CD4-positive, alpha-beta T cell (primary cell): ENCODE measurements at regions not wholly inside any gene's neighbourhood (a gene's known extent, or its start where the extent isn't known, plus 50 kb on each side); places are given as distances from the start of the nearest gene placed in this dataset.

Experiments
- ATAC-seq: fragments of 200-7000 bp; cut with Tn5 transposase; one replicate; pipeline ENCODE4 v1.10.0; 2022; ENCODE audit warnings: mild to moderate bottlenecking; ENCODE audit not compliant: poor library complexity
- CTCF ChIA-PET: fragments of 350-600 bp; sonication (Branson Sonifier 250); formaldehyde crosslinking; loops from one replicate; lab custom pipeline; 2021; ENCODE audit warnings: antibody characterized with exemption, inconsistent platforms; lab: Charles Lee
- POLR2A ChIA-PET: fragments of 350-600 bp; sonication (Branson Sonifier 250); formaldehyde crosslinking; loops from one replicate; lab custom pipeline; 2021; ENCODE audit warnings: antibody characterized with exemption, inconsistent platforms; lab: Charles Lee
- DNase-seq, 14 experiments: peaks; one replicate each; pipeline ENCODE4 v3.0.0-alpha.2; 2013 to 2020; ENCODE audit warnings: mixed read lengths in 2 of 14
- H3K27ac ChIP-seq, 2 donors: one replicate each; pipeline versions ENCODE4 v1.5.1 to v1.7.0; 2013; ENCODE audit warnings: low read length in 2 of 2, low read depth in 1 of 2, mild to moderate bottlenecking in 1 of 2
- H3K27me3 ChIP-seq, 2 experiments: 1 replicate in 1 of 2; 2 replicates in 1 of 2; pipeline versions ENCODE4 v1.6.1 to v1.7.0; 2013; ENCODE audit warnings: low read length in 2 of 2, control low read depth in 1 of 2, mild to moderate bottlenecking in 1 of 2, moderate library complexity in 1 of 2; ENCODE audit not compliant: insufficient read depth in 2 of 2, control insufficient read depth in 1 of 2
- H3K36me3 ChIP-seq: one replicate; pipeline ENCODE4 v1.6.1; 2013; ENCODE audit warnings: low read length, control low read depth; ENCODE audit not compliant: insufficient read depth
- H3K4me1 ChIP-seq: one replicate; pipeline ENCODE4 v1.6.1; 2013; ENCODE audit warnings: low read length, control low read depth; ENCODE audit not compliant: insufficient read depth
- H3K4me3 ChIP-seq: one replicate; pipeline ENCODE4 v1.5.1; 2013; ENCODE audit warnings: mild to moderate bottlenecking, low read length, moderate library complexity
- H3K9me3 ChIP-seq, 2 experiments: 1 replicate in 1 of 2; 2 replicates in 1 of 2; pipeline versions ENCODE4 v1.6.1 to v1.7.0; 2013; ENCODE audit warnings: low read length in 2 of 2, mild to moderate bottlenecking in 2 of 2, control low read depth in 1 of 2, moderate library complexity in 1 of 2; ENCODE audit not compliant: control insufficient read depth in 1 of 2, insufficient read depth in 1 of 2
- H3K27ac Mint-ChIP-seq: one replicate; pipeline ENCODE4 v1.8.0; 2020; ENCODE audit warnings: mixed read lengths
- H3K27me3 Mint-ChIP-seq: one replicate; pipeline ENCODE4 v1.8.0; 2021; ENCODE audit warnings: mixed read lengths
- H3K36me3 Mint-ChIP-seq: one replicate; pipeline ENCODE4 v1.8.0; 2021; ENCODE audit warnings: low read depth, mixed read lengths
- H3K4me1 Mint-ChIP-seq: one replicate; pipeline ENCODE4 v1.8.0; 2021; ENCODE audit warnings: low read depth, mixed read lengths
- H3K4me3 Mint-ChIP-seq: one replicate; pipeline ENCODE4 v1.8.0; 2020; ENCODE audit warnings: mild to moderate bottlenecking, mixed read lengths
- H3K9me3 Mint-ChIP-seq: one replicate; pipeline ENCODE4 v1.8.0; 2020; ENCODE audit warnings: mixed read lengths
- CTCF ChIP-seq: fragments of 200-600 bp; IDR thresholded peaks from one replicate; pipeline ENCODE4 v1.8.0; 2022; ENCODE audit warnings: antibody characterized with exemption, mild to moderate bottlenecking
- intact Hi-C, 2 experiments: fragments of 100-400 bp; cut with DNase I in 1 of 2; cut with micrococcal nuclease in 1 of 2; formaldehyde crosslinking; loops; one replicate each; pipeline versions ENCODE4 v1.15.1 to v1.9.0; 2023 to 2025; cut with DNase I, micrococcal nuclease

GRCh38 chr2:62284980-62285379 is 89.1 kb downstream of the B3GNT2 start:
- ChIA-PET CTCF (no interaction called here), POLR2A (no interaction called here)
- H3K36me3 Mint-ChIP-seq: no peaks in the 10 kb centered on the region
- H3K4me1 Mint-ChIP-seq: no peaks in the 10 kb centered on the region
- H3K9me3 Mint-ChIP-seq: peaks cover 5% of the 10 kb centered on the region
- no peaks in the 10 kb centered on the region for H3K27me3 Mint-ChIP-seq
- no peaks in the 10 kb centered on the region for H3K36me3 ChIP-seq
- no peak for TF ChIP-seq CTCF
- ATAC-seq (no peak), DNase-seq (no peak)
- H3K27ac ChIP-seq: no peak overlapping the region
- no peaks in the 10 kb centered on the region for H3K27me3 ChIP-seq
- H3K9me3 ChIP-seq: peaks cover 8 to 14% of the 10 kb centered on the region in 2 experiments
- H3K4me1 ChIP-seq: peaks cover 8% of the 10 kb centered on the region
- no peak overlapping the region for H3K4me3 Mint-ChIP-seq
- no peak overlapping the region for H3K4me3 ChIP-seq
- H3K27ac Mint-ChIP-seq: no peak overlapping the region
- intact Hi-C loops: no loop called here

GRCh38 chr2:62284471-62284870 is 88.6 kb downstream of the B3GNT2 start:
- ChIA-PET POLR2A (no interaction called here), CTCF (no interaction called here)
- H3K27me3 Mint-ChIP-seq: no peaks in the 10 kb centered on the region
- Histone ChIP-seq H3K27me3 (no peaks in the 10 kb centered on the region), H3K4me3 (no peak overlapping the region), H3K27ac (no peak overlapping the region), H3K4me1 (peaks cover 8% of the 10 kb centered on the region), H3K9me3 (peaks cover 8 to 14% of the 10 kb centered on the region in 2 experiments), H3K36me3 (no peaks in the 10 kb centered on the region)
- no peak for TF ChIP-seq CTCF
- no peak overlapping the region for H3K27ac Mint-ChIP-seq
- ATAC-seq: no peak
- H3K4me1 Mint-ChIP-seq: no peaks in the 10 kb centered on the region
- DNase-seq: no peak
- H3K4me3 Mint-ChIP-seq: no peak overlapping the region
- peaks cover 5% of the 10 kb centered on the region for H3K9me3 Mint-ChIP-seq
- no peaks in the 10 kb centered on the region for H3K36me3 Mint-ChIP-seq
- intact Hi-C loops: no loop called here

GRCh38 chr2:62283147-62283546 is 87.2 kb downstream of the B3GNT2 start:
- no peak overlapping the region for H3K27ac Mint-ChIP-seq
- H3K4me1 Mint-ChIP-seq: no peaks in the 10 kb centered on the region
- H3K36me3 Mint-ChIP-seq: no peaks in the 10 kb centered on the region
- Histone ChIP-seq H3K9me3 (peaks cover 14 to 16% of the 10 kb centered on the region in 2 experiments), H3K4me3 (no peak overlapping the region), H3K36me3 (no peaks in the 10 kb centered on the region), H3K4me1 (peaks cover 7% of the 10 kb centered on the region), H3K27ac (no peak overlapping the region), H3K27me3 (no peaks in the 10 kb centered on the region)
- no peak for ATAC-seq
- H3K27me3 Mint-ChIP-seq: no peaks in the 10 kb centered on the region
- intact Hi-C loops: no loop called here
- TF ChIP-seq CTCF: no peak
- no peak overlapping the region for H3K4me3 Mint-ChIP-seq
- POLR2A ChIA-PET: no interaction called here
- DNase-seq: no peak
- CTCF ChIA-PET: no interaction called here
- H3K9me3 Mint-ChIP-seq: peaks cover 7% of the 10 kb centered on the region
